SHP77 treated with DMSO at 0.1 percent for 48 hours (cell line): ENCODE measurements at regions not wholly inside any gene's neighbourhood (a gene's known extent, or its start where the extent isn't known, plus 50 kb on each side); places are given as distances from the start of the nearest gene placed in this dataset.
"Not testable (repeated sequence)": the region's sequence is repeated elsewhere in the genome, so short reads cannot be mapped to it uniquely, and the experiment has no call there.

Experiments
- DNase-seq: peaks from one replicate; lab custom pipeline; 2025; lab: John Stamatoyannopoulos, UW

GRCh38 chr16:54808890-54809289, 121.8 kb upstream of the IRX5 start:
- DNase-seq, result no peak

GRCh38 chr16:54806881-54807360, 123.7 kb upstream of the IRX5 start:
- no peak for DNase-seq

DNA sequence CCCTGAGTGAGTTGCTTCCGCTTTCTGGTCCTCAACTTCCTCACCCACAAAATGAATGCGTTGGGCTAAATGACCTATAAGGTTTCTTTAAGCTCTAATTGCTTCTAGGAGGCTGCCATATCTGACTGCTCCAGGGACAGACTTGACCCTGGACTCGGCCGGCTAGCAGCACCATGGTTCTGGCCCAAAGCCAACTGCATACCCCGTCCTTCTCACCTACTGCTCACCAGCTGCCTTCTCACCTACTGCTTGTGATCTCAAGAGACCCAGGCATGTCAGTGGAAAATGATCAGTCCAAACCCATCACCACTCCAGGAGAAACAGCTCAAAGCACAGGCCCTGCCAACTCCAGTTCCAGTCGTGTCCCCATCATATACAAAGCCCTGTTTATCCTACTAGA, 124.3 kb upstream of the IRX5 start:
- DNase-seq, result no peak

DNA sequence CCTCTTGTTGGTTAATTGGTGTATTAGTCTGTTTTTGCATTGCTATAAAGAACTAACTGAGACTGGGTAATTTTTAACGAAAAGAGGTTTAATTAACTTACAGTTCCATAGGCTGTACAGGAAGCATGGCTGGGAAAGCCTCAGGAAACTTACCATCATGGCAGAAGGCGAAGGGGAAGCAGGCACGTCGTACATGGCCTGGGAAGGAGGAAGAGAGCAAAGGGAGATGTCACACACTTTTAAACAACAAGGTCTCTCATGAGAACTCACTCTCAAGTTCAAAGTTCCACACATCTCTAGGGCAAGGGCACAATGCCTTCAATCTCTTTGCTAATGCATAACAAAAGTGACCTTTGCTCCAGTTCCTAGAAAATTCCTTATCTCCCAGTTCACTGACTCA, 125.0 kb upstream of the IRX5 start:
- no peak for DNase-seq

- DNase-seq, result no peak
Observed at GRCh38 chr16:54801057-54801844, 129.4 kb upstream of the IRX5 start.

DNA sequence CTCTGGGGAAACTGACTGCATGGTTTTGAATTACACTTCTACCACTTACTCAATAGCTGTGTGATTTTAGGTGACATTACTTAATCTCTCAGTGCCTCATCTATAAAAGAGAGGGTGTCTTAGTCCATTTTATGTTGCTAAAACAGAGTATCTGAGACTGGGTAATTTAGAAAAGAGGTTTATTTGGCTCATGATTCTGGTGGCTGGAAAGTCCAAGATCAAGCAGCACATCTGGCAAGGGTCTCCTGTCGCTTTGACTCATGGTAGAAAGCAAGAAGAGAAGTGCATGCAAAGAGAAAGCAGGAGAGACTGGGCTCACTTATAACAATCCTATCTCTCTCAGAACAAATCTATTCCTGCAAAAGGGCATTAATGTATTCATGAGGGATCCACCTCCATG, 132.4 kb upstream of the IRX5 start:
- DNase-seq, result no peak

DNA sequence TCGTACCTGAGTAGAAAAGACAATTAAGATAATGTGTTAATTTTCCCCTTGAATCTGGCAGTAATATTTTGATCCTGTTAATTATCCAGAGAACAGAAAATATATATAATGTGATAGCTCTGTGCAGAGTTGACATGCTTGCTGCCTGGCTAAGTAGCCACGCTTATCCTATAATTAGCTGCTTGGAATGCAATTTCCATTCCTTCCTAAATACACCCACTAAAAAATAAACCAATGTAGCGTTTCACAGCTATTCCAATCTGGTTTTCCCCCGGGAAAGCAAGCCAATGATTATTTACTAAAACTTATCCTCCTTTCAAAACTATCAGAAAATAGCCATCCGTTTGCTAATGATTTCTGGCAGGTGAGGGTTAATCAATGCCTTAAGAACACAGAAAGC, 134.5 kb upstream of the IRX5 start:
- DNase-seq, result no peak

- DNase-seq, result no peak
Observed at GRCh38 chr16:54792811-54793210, 137.9 kb upstream of the IRX5 start.

- DNase-seq, result no peak
Observed at GRCh38 chr16:54787045-54787444, 143.6 kb upstream of the IRX5 start.

GRCh38 chr16:54783980-54784379, 146.7 kb upstream of the IRX5 start:
- DNase-seq, result no peak

DNA sequence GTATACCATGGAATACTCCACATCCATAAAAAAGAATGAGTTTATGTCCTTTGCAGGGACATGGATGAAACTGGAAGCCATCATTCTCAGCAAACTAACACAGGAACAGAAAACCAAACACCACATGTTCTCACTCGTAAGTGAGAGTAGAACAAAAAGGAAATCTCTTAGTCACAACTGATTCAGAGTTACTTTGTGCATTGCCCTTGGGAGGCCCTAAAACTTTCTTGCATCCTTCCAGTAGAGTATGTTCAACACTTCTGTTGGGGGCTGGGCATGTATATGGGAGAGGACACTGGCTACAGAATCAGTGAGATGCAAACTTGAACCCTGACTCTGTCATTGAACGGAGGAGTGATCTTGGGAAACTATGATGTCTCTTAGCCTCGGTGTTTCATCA, 147.4 kb upstream of the IRX5 start:
- DNase-seq, result no peak

DNA sequence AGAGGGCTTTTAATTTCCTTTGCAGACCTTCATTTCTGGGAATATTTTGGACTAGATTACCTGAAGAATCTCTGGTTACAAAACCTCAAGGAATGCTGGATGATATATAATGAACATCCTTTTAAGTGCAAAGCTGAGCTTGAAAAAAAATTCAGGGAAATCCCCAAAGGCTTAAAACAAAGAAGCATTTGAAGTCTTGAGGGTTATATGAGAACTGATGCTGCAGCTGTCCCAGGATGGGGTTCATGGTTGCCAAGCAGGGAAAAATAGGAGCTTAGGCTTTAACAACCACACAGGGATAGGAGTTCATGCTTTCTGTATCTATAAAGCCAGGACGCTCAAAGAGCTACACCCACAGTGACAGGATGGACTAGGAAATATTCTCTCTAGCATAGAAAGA, 150.4 kb upstream of the IRX5 start:
- no peak for DNase-seq

GRCh38 chr16:54779549-54779948, 151.1 kb upstream of the IRX5 start:
- DNase-seq, result no peak

- DNase-seq, result no peak
Observed at GRCh38 chr16:54774768-54775167, 155.9 kb upstream of the IRX5 start.

DNA sequence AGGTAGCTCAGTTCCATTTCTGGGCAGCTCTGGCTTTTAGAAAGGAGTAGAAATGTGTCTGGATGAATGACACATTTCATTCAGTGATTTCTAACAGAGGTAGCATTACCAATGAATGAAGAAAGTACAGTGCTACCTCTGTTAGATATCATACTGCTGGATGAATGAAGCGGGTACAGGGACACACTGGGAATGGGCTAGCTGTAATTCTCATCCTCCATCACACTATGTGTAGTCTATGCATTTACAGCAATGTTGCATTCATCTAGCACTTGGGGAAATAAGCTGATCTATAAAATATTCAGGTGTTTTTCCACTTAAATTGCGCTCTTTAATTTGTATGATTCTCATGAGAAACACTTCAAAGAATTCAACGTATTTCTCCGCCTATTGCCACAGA, 158.3 kb upstream of the IRX5 start:
- DNase-seq, result no peak

GRCh38 chr16:54766355-54766754, 164.3 kb upstream of the IRX5 start:
- no peak for DNase-seq

DNA sequence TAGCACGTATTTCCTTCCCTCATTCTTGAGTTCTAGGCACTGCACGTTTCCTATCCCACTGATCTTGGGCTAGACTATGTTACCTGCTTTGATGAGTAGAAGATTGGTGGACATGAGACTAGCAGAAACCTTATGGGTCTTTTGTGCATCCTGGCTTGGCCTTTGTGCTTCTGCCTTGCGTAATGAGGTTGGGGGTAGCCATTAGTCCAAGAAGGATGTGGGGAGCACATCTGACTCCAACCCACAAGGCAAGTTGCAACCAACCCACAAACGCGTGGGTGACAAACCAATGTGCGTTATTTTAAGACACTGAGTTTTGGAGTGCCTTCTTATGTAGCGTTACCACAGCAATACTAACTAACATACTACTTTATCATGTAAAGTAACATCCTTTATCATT, 180.4 kb upstream of the IRX5 start:
- no peak for DNase-seq

DNA sequence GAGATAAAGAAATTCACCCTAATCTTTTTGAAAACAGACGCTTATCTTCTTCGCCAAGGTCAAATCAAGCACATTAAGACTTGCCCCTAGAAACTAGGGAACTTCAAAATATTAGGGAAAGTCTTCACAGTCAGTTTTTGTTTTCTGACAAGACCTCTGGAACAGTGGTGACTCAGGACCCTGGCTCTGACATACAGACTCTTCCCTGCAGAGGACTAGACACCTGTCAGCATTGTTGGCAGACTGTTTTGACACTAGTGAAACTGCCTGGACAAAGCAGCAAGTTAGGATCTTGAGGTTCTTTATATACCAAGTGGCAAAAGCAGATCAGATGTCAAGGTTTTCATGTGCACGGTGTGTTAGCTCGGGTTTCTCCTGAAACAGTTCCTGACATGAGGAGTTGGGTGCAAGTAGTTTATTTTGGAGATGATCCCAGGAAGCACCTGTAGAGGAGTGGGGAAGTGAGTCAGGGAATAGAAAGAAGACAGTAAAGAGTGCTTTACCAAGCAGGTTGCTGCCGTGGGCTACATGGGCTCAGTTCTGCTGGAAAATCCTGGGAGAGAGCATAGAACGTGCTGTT, 182.0 kb upstream of the IRX5 start:
- no peak for DNase-seq

DNA sequence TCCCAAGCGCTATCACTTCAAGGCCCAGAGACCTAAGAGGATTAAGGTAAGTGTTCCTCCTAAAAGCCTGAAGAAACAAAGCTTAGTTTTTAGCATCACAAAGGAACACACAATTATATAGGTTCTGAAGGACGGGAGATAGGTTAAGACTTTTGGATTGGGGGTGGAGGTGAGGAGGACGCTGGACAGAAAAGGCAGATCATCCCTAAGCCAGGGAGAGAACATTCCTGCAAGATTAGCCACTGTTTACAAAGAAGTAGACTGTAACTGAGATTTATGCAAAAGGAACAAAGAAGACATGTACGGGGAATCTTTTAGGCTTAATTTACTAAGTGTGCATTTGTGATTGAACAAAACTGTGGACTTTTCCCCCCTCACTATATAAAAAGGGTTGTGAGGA, 184.1 kb upstream of the IRX5 start:
- DNase-seq, result no peak

- no peak for DNase-seq
Observed at GRCh38 chr16:54744998-54745397, 185.7 kb upstream of the IRX5 start.

DNA sequence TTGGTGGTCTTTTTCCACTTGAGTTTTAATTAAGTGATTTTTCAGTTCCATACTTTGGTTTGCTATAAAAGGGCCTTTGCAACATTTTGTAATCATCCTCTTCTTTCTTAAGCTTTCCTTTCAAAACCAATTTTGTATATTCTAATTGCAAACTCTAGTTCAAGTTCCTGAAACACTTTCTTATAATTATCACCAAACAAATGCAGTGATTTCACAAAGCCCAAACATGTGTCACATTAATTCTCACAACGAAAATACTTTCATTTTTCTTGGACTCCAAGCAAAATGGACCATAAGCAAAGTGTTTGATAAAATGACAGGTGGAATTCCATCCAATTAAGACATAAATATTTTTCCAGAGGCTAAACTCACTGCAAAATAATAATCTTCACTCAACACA, 188.2 kb upstream of the IRX5 start:
- DNase-seq, result no peak

- no peak for DNase-seq
Observed at GRCh38 chr16:54739381-54739780, 191.3 kb upstream of the IRX5 start.

DNA sequence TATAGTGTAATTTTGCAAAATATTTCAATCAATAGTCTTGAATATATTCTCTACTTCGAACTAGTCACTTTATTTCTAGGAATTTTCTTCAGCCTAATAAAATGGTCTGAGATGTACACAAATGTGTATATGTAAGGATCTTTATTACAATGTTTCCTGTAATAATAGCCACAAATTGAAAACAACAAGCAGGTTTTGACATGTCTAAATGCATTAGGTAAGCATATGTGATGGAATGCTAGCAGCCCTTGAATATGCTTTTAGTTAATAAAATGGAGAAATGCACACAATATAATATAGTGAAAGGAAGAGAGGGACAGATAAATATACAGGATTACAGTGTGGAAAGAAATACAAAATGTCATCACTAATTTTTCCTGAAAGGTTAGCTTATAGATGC, 196.5 kb upstream of the IRX5 start:
- no peak for DNase-seq

DNA sequence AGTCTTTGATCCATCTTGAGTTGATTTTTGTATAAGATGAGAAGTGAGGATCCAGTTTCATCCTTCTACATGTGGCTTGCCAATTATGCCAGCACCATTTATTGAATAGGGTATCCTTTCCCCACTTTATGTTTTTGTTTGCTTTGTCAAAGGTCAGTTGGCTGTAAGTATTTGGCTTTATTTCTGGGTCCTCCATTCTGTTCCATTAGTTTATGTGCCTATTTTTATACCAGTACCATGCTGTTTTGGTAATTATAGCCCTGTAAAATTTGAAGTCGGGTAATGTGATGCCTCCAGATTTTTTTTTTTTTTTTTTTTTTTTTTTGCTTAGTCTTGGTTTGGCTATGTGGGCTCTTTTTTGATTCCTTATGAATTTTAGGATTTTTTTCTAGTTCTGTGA, 203.0 kb upstream of the IRX5 start:
- not testable (repeated sequence) for DNase-seq
